Fibroblast of skin of scalp (primary cell): ENCODE measurements at regions not wholly inside any gene's neighbourhood (a gene's known extent, or its start where the extent isn't known, plus 50 kb on each side); places are given as distances from the start of the nearest gene placed in this dataset.
"Not testable (repeated sequence)": the region's sequence is repeated elsewhere in the genome, so short reads cannot be mapped to it uniquely, and the experiment has no call there.

Experiments
- DNase-seq: peaks from one replicate; pipeline ENCODE4 v3.0.0-alpha.2; 2013

GRCh38 chr3:674116-674515, 418.7 kb upstream of the CNTN6 start:
- no peak for DNase-seq

DNA sequence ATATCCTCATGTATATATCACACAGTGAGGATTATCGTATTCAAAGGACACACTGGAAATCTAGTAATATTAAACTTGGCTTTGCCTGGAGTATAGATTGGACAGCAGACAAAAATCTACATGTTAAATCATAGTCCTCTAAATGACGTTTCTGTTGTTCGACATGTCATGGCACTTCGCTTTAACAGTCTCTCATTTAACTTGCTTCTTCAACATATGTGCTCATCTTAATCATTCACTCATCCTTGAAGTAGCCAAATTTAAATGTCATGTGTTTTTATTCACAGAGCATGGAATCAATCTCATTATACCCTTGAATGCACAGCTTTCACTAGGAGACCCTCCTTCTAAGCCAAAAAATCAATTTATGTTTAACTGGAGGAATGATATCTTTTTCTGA, 417.0 kb upstream of the CNTN6 start:
- no peak for DNase-seq

DNA sequence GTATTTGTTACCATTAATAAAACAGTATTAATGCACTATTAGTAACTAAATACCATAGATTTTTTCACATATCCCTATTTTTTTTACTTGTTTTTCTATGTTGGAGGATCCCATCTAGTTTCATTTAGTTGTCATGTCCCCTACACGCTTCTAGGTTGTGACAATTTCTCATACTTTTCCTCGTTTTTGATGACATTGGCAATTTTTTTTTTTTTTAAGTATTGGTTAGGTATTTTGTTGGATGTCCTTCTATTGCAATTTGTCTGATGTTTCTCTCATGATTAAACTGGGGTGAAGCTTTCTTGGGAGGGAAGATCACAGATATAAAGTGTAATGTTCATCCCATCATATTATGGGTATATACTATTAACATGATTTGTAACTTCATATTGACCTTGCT, 409.1 kb upstream of the CNTN6 start:
- no peak for DNase-seq

GRCh38 chr3:690770-691169, 402.1 kb upstream of the CNTN6 start:
- no peak for DNase-seq

DNA sequence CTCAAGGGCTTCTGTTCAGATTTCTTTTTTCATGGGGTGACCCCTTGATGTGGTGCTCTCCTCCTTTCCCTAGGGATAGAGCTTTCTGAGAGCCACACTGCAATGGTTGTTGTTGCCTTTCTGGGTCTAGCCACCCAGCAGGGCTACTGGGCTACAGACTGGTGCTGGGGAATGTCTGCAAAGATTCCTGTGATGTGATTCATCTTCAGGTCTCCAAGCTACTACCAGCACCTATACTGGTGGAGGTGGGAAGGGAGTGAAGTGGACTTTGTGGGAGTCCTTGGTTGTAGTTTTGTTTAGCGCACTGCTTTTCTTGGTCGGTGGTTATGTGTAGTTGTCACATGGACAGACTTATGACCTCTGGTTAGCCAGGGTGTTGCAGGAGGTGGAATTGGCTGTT, 392.3 kb upstream of the CNTN6 start:
- no peak for DNase-seq

DNA sequence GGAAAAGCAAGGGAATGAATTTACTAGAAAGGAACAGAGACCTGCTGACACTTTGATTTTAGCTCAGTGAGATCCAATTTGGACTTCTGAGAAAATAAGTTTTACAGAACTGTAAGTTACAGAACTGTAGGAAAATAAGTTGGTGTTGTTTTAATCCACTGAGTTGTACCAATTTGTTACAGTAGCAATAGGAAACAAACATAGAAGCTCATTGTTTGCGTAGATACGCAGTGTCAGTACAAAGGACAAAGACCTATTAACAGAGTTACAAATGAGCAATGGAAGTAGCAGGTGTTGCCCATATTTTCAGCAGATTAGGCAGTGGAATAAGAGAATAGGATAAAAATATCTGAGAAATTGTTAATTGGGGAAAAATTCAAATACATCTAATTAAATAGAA, 385.8 kb upstream of the CNTN6 start:
- DNase-seq, result no peak

GRCh38 chr3:713006-713621, 379.7 kb upstream of the CNTN6 start:
- DNase-seq, result no peak

DNA sequence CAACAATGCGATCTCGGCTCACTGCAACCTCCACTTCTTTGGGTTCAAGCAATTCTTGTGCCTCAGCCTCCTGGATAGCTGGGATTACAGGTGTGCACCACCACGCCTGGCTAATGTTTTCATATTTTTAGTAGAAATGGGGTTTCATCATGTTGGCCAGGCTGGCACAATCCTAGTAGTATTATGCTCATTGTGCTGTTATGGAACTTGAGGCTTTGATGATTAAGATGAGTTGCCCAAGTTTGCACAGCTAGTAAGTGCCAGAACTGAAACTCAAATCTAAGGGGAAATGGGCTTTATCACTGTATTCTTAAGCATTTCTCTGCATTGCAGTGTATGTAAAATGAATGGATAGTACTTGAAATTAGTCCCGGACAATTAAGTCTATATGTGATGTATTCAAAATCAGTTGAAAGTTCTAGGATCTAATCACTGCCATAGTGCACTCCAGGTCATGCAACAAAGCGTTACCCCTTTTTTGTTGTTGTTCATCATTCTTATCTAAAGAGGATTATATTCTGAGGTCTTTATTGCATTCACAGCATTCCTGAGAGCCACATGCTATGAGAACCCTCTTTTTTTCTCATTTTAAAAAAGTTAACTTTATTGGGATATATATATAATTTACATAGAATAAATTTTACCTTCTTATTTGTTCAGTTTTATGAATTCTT, 378.7 kb upstream of the CNTN6 start:
- no peak for DNase-seq

- DNase-seq, result peak; percentile 26
Observed at GRCh38 chr3:721086-721485, 371.7 kb upstream of the CNTN6 start.

DNA sequence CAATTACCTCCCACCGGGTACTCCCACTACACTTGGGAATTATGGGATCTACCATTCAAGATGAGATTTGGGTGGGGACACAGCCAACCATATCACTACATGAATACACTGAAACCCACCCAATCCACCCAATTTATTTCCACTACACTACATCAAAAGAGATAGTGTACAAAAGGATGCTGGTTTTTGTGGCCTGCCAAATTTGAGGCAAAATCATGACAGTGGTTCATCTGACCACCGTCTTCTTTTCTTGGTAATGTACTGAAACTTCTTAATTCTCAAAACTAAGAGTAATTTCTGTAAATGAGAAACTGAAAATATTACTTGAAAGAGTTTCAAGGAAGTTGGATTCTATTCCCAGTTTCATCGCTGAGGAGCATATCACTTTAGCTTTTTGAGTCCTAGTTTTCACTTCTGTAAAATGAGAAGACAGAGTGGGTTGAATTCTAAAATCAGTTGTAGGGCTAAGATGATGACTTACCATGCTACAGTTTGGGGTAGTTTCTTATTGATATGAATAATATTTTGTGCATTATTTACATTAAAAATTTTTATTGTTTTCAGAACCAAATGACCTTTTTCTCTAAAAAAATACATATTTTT, 360.4 kb upstream of the CNTN6 start:
- DNase-seq, result no peak

DNA sequence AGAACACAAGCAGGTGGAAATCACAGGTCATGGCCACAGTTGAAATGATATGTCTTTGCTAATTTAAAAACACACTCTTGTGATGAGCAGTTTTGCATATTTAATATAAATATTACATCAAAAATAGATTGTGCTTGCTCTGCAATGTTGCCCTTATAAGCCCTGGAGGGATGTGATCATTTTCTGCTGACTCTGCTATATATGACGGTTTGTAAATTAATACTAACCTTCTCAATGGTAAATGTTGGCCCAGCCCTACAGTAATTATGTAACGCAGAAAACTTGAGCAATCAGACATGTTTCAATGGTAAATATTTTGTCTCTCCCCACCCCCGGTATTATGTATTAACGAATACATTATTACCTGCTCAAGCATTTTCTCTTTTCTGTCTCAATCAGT, 359.5 kb upstream of the CNTN6 start:
- no peak for DNase-seq

- no peak for DNase-seq
Observed at GRCh38 chr3:757711-758110, 335.1 kb upstream of the CNTN6 start.

- DNase-seq, result no peak
Observed at GRCh38 chr3:759106-759505, 333.7 kb upstream of the CNTN6 start.

DNA sequence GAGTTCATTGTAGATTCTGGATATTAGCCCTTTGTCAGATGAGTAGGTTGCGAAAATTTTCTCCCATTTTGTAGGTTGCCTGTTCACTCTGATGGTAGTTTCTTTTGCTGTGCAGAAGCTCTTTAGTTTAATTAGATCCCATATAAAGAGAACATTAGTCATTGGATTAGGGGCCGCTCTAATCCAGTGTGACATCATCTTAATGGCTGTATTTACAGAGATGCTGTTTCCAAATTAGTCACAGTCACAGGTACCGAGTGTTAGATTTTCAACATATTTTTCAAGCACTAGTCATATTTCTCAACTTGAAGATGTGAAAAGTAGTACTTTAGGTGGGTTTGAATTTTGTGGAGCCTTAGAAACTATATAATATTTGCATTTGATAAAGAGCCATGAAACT, 319.4 kb upstream of the CNTN6 start:
- not testable (repeated sequence) for DNase-seq

- no peak for DNase-seq
Observed at GRCh38 chr3:775178-775880, 317.5 kb upstream of the CNTN6 start.

DNA sequence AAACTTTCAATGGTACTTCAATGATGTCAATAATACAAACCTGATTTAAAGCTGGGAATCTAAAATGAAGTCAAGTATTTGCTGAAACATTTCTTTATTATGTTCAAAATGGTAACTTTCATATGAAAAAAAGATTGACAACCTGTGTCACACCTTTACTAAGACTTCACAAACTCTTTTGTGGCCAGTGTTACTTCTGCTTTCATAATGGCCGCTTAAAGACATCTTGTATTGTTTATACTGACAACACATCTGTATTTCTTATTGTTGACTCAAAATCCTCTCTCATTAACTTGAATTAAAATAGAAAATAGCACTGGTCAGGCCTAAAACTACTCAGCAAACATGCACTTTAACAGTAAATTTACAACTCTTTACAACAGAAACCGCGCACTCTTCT, 312.3 kb upstream of the CNTN6 start:
- DNase-seq, result no peak

GRCh38 chr3:791442-791841, 301.4 kb upstream of the CNTN6 start:
- DNase-seq, result no peak

DNA sequence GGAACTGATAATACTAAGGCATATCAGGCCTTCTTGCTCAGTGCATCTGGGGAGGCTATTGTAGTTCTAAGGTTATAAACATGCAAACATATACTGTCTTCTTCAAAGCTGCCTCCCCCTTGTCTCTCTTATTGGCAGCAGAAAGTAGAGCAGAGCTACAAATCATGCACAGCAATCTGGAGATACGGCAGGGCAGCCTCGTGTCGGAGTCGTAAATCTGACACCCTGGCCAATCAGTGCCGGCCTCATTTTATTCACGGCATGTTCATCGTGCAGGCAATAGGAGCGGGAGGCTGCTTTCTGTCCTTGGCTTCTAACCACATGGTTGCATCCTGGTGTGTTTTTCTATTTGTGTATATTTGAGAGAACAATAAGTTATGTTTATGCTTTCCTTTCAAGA, 300.2 kb upstream of the CNTN6 start:
- DNase-seq, result no peak

DNA sequence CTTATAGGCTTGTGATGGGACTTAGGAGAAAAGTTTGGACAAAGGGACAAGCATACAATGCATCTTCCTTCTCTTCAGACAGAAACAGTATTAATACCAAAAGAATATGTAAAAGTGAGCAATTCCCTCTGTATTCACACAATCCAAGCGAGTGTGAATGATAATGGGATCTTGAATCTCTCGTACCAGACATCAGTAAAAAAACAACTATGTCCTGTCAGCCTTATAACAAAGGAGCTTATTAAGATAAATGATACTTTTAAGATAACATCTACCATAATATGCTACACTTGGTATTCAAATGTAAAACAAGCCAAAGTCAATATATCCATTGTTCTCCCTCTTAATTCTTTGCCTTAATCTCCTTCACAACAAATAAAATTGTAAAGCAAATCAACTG, 288.6 kb upstream of the CNTN6 start:
- DNase-seq, result no peak

- DNase-seq, result no peak
Observed at GRCh38 chr3:805326-805725, 287.5 kb upstream of the CNTN6 start.

GRCh38 chr3:806006-806405, 286.8 kb upstream of the CNTN6 start:
- no peak for DNase-seq

- DNase-seq, result no peak
Observed at GRCh38 chr3:816605-817004, 276.2 kb upstream of the CNTN6 start.

DNA sequence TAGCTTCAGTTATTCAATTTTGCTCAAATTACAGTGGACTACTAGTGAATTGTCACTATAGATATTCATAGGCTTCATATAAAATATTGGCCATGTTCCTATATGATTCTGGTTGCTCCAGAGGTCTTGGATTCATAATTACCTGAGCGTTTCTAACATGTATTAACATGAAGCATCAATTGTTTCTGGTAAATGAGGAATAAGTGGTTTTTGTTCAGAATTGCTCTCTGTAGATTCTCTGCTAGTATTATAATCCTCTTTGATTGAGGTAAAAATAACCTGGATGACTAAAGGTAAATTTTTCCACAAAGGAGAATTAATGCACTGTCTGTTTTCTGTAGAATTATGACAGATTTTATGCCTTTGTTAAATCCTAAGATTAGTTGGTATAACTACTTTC, 258.1 kb upstream of the CNTN6 start:
- no peak for DNase-seq

DNA sequence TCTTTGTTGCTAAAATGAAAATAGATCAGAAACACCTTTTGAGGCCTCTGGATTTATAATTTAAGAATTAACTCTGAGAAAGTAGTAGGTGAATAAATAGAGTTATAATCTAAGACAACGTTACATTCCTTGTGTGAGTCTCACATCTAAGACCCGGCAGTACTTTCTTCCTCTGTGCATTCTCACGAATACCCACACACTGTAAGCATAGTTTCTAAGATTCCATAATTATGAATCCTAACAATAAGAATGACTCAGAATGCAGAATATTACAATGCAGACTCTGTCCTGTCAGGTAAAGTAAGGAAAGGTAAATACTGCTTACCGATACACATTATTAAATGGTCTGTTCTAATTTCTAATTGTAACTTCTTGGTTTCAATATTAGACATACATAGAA, 257.7 kb upstream of the CNTN6 start:
- DNase-seq, result no peak
